HG03442 (cell line): ENCODE measurements at regions not wholly inside any gene's neighbourhood (a gene's known extent, or its start where the extent isn't known, plus 50 kb on each side); places are given as distances from the start of the nearest gene placed in this dataset.

Experiments used
- ATAC-seq: cut with Tn5 transposase; IDR thresholded peaks from one replicate; pipeline ENCODE4 v1.9.1; 2021; ENCODE audit warnings: mild to moderate bottlenecking, moderate library complexity; ENCODE audit not compliant: unreplicated experiment

GRCh38 chr3:159904911-159905310 is 83.7 kb upstream of the IL12A start:
- ATAC-seq, result no peak

- ATAC-seq, result no peak
These were observed 80.8 kb upstream of the IL12A start for GRCh38 chr3:159907828-159908227.

- ATAC-seq, result peak; percentile 92
These were observed 77.5 kb upstream of the IL12A start for GRCh38 chr3:159910991-159911663.

GRCh38 chr3:159911664-159912037 is 77.0 kb upstream of the IL12A start:
- ATAC-seq, result no peak

- no peak for ATAC-seq
These were observed 74.8 kb upstream of the IL12A start for GRCh38 chr3:159913712-159914414.

GRCh38 chr3:159914426-159914825 is 74.2 kb upstream of the IL12A start:
- no peak for ATAC-seq

- no peak for ATAC-seq
These were observed 72.6 kb upstream of the IL12A start for GRCh38 chr3:159916052-159916451.

GRCh38 chr3:159917141-159917540 is 71.5 kb upstream of the IL12A start:
- ATAC-seq, result no peak

GRCh38 chr3:159919873-159920272 is 68.8 kb upstream of the IL12A start:
- peak; percentile 82 for ATAC-seq

GRCh38 chr3:159922193-159922840 is 66.3 kb upstream of the IL12A start:
- ATAC-seq, result no peak

- peak; percentile 88 for ATAC-seq
These were observed 65.7 kb upstream of the IL12A start for GRCh38 chr3:159922861-159923312.

GRCh38 chr3:159923336-159923735 is 65.3 kb upstream of the IL12A start:
- no peak for ATAC-seq

- no peak for ATAC-seq
These were observed 64.7 kb upstream of the IL12A start for GRCh38 chr3:159923956-159924355.

GRCh38 chr3:159924411-159924810 is 64.2 kb upstream of the IL12A start:
- no peak for ATAC-seq

GRCh38 chr3:159925248-159925647 is 63.4 kb upstream of the IL12A start:
- no peak for ATAC-seq

- no peak for ATAC-seq
These were observed 62.1 kb upstream of the IL12A start for GRCh38 chr3:159926573-159926972.

- no peak for ATAC-seq
These were observed 60.6 kb upstream of the IL12A start for GRCh38 chr3:159928071-159928491.

GRCh38 chr3:159928666-159929065 is 60.0 kb upstream of the IL12A start:
- ATAC-seq, result no peak

GRCh38 chr3:159929171-159930141 is 59.2 kb upstream of the IL12A start:
- peak; percentile 70 for ATAC-seq

- no peak for ATAC-seq
These were observed 54.4 kb upstream of the IL12A start for GRCh38 chr3:159934216-159934615.

GRCh38 chr3:159936541-159936940 is 52.1 kb upstream of the IL12A start:
- no peak for ATAC-seq
